GM18873 (cell line): ENCODE measurements at regions not wholly inside any gene's neighbourhood (a gene's known extent, or its start where the extent isn't known, plus 50 kb on each side); places are given as distances from the start of the nearest gene placed in this dataset.
"Not testable (repeated sequence)": the region's sequence is repeated elsewhere in the genome, so short reads cannot be mapped to it uniquely, and the experiment has no call there.

Source experiments
- ATAC-seq: cut with Tn5 transposase; IDR thresholded peaks from one replicate; pipeline ENCODE4 v1.9.1; 2021; ENCODE audit warnings: mild to moderate bottlenecking, moderate library complexity, moderate number of reproducible peaks; ENCODE audit not compliant: unreplicated experiment, low FRiP score

DNA sequence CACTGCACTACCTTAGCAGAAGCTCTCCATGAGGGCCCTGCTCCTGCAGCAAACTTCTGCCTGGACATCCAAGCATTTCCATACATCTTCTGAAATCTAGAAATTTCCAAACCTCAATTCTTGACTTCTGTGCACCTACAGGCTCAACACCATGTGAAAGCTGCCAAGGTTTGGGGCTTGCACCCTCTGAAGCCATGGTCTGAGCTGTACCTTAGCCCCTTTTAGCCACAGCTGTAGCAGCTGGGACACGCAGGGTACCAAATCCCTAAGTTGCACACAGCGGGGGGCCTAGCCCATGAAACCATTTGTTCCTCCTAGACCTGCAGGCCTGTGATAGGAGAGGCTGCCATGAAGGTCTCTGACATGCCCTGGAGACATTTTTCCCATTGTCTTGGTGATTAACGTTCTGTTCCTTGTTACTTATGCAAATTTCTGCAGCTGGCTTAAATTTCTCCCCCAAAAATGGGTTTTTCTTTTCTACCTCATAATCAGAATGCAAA is 102.7 kb downstream of the EN1 start:
- not testable (repeated sequence) for ATAC-seq

- ATAC-seq = no peak
Measured at GRCh38 chr2:118738524-118739308, 108.7 kb downstream of the EN1 start.

GRCh38 chr2:118738106-118738505 is 109.3 kb downstream of the EN1 start:
- ATAC-seq = no peak

DNA sequence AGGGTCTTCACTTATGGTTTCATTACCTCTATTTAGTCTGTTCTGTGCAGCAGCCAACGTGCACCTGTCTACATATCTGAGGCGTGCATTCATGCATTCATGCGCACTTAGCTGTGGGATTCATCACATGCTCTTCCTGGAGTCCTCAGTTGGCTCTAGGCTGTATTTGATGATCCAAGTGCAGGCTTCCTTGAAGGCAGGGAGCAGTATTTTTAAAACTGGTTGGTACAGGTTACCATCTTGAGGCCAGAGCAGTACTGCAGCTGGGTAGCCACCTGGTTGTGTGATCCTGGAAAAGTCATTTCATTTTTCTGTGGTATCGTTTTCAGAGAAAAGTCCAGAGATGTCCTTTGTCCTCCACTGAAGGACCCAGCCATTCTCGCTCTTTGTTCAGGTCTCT is 109.8 kb downstream of the EN1 start:
- ATAC-seq = no peak

DNA sequence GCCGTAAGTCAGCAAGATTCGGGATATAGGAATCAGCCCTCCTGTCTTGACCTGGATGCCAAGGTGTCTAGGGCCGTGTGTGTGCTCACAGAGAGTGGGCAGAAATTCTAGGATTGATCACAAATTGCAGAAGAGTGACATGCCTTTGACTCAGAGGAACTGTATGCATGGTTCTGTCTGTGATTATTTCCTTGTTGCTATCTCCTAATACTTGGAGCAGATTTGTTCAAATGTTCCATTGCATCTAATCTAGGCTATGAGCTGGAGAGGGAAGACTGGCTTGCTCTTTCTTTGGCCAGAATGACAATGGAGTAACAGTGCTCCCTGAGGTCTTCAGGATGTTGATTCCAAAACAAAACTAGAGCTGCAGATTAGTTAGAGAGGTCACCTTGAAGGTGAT is 115.0 kb downstream of the EN1 start:
- no peak for ATAC-seq

DNA sequence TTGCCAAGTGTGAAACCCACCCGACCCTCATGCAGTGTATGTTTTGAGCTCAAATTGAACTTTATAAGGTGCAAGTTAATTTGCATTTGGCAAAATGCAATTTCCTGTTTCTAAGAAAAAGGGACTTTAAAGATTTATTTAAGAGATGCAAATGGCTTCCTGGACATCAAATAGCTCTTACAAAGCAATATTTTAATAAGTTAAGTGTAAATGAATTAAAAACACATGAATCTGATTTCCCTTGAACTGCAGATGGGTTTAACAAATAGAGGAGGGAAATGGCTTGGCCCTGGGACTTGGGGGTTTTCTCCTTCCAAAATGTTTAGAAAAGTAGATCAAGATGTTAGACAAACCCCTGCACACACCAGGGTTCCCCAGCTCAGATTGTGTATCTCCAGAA is 116.0 kb downstream of the EN1 start:
- no peak for ATAC-seq

GRCh38 chr2:118730405-118730804 is 117.0 kb downstream of the EN1 start:
- no peak for ATAC-seq

GRCh38 chr2:118729760-118730159 is 117.7 kb downstream of the EN1 start:
- ATAC-seq = no peak

GRCh38 chr2:118728984-118729383 is 118.5 kb downstream of the EN1 start:
- no peak for ATAC-seq

GRCh38 chr2:118726821-118727220 is 120.6 kb downstream of the EN1 start:
- no peak for ATAC-seq

GRCh38 chr2:118723394-118723793 is 124.1 kb downstream of the EN1 start:
- no peak for ATAC-seq

- ATAC-seq = no peak
Measured at GRCh38 chr2:118722976-118723375, 124.5 kb downstream of the EN1 start.

DNA sequence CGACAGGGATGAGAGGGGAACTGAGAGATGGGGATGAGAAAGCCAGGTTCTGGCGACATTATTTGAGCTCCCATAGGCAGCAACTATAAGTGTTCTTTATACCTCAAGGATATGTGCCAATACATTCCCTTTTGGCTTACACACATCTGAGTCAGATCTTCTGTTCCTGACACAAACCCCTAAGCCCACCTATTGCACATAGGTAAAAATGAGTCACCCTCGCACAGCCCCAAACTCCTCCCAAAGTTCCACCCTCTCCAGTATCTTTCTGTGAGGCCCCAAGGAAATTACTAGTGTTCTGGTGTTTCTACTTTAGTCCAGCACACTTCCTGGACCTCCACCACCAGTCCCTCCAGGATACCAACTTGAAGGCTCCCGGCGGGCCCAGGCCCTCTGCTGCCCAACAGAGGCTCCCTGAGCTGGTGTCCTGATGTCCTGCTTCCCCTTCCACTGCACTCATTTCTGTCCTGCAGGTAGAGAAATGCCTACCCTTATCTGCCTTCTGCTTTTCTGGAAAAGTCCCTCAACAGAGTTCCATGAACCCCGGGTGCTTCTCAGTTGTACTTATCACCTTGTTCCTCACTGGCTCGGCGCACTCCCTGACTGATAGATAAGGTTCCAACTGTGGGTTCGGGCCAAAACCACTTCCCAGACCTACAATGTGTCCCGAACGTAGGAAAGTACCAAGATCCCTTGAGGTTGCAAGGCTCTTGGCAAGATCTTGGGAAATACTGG is 125.5 kb downstream of the EN1 start:
- no peak for ATAC-seq

DNA sequence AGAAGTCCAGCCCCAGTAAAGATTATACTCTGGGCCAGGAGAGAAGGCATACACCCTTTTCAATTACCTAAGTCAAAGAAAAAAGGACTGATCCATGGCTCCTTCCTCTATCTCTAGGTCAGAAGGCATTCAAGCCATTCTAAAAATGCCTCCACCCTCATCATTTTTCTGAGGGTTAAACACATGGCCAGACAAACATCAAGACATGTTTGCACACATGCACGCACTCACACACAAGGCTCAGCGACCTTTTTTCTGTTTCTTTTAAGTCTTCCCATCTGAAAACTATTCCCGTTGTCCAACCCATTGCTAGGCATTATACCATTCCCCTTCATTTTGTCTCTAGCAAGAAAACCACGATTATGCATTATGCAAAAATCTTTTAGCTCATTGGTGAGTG is 126.6 kb downstream of the EN1 start:
- ATAC-seq = no peak

DNA sequence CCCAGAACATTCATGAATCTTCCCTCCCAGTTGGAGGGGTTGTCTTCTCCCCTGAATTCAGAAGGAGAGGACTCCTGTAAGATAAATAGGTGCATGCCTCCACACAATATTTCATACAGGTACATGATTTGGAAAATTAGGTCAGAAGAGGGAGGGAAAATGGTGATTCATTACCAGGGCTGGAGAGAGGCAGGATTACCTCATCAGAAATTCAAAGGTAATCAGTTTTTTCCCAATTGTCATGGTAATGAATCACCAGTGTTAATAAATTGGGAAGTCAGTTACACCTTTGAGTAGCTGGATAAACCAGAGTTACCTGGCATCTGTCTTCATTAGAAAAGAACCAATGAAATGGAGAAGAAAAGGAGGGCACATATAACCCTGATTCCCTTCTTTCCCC is 128.5 kb downstream of the EN1 start:
- no peak for ATAC-seq

DNA sequence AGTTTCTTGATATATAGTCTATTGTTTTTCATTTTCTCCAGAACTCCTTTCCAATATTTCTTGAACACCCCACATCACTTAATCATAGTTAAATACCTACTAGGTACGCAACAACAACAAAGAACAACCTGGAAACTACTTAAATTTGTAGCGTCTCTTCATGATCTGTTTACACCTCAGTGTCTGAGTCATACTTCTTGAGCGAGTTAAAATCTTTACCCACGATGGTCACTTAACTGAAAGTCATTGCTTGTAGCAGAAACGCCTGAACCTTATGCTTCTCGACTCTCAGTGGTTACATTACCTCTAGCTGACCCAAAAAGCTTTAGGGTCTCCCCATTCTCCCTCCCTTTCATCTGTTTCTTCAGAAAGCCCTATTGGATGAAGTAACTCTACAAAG is 131.3 kb downstream of the EN1 start:
- ATAC-seq = no peak

DNA sequence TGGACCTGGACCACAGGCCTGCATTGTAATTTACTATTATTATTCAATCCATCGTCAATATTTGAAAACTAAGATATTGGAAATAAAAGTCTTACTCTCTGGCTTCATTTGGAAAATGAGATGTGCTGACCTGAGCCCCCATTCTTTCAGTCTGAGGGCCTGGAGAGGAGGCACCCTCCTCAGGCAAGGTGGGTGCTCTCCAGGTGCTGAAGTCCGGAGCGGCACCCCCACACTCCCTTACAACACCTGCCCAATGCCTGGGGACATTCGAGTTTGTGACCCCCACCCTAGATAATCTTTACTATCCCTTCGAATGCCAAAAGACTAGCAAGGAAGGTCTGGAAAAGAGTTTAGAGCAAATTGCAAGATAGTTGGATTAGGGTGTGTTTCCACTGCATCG is 133.3 kb downstream of the EN1 start:
- ATAC-seq = no peak

DNA sequence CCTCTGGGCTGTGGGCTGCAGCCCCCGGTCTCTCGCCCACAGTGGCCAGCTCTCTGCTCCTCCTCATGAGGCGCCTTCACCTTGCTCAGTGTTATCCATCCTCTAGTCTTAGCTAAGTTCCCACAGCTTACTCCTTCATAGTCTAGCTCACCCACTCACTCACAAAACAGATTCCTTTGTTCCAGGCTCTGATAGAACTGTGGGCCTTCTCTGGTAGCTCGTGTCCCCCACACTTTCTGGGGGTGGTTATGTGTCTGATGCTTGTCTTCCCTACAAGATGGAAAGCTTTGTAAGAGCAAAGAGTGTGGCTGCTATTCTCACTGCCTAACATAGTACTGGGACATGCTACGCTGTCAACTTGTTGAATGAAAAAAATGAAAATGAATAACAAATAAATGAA is 135.8 kb downstream of the EN1 start:
- no peak for ATAC-seq

- ATAC-seq = no peak
Measured at GRCh38 chr2:118710481-118710880, 137.0 kb downstream of the EN1 start.

GRCh38 chr2:118709786-118710185 is 137.7 kb downstream of the EN1 start:
- ATAC-seq = no peak

GRCh38 chr2:118706844-118707243 is 140.6 kb downstream of the EN1 start:
- ATAC-seq = no peak

DNA sequence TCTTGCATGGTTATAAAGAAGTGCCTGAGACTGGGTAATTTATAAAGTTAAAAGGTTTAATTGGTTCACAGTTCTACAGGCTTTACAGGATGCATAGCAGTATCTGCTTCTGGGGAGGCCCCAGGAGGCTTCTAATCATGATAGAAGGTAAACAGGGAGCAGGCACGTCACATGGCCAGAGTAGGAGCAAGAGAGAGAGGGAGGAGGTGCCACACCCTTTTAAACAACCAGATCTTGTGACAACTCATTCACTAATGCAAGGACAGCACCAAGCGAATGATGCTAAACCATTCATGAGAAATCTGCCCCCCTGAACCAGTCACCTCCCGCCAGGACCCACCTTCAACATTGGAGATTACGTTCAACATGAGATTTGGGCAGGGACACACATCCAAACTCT is 141.1 kb downstream of the EN1 start:
- no peak for ATAC-seq
